A549 (cell line): ENCODE measurements at regions not wholly inside any gene's neighbourhood (a gene's known extent, or its start where the extent isn't known, plus 50 kb on each side); places are given as distances from the start of the nearest gene placed in this dataset.

ENCODE experiments used
- ATAC-seq, 2 experiments: fragments of 200-7000 bp in 1 of 2; fragments of >200 bp in 1 of 2; cut with Nextera tagmentation in 1 of 2; cut with Tn5 transposase in 1 of 2; 3 replicates each; pipeline versions ENCODE4 v1.8.0 to v1.9.1; 2018 to 2020; ENCODE audit warnings: mild to moderate bottlenecking in 1 of 2, moderate library complexity in 1 of 2
- CTCF ChIA-PET: fragments of 300-600 bp; sonication (Branson Sonifier 250); formaldehyde crosslinking; extraction: SDS; loops from one replicate; lab custom pipeline; 2021; ENCODE audit warnings: antibody characterized with exemption, inconsistent platforms; lab: Yijun Ruan, JAX
- POLR2A ChIA-PET: fragments of 350-600 bp; formaldehyde crosslinking; extraction: SDS; loops from one replicate; lab custom pipeline; 2021; ENCODE audit warnings: antibody characterized with exemption, inconsistent platforms; lab: Yijun Ruan, JAX
- DNase-seq, 2 experiments: peaks; one replicate each; pipeline versions ENCODE4 v3.0.0 to v3.0.0-alpha.2; 2011 to 2016; ENCODE audit warnings: low read depth in 1 of 2, low spot score in 1 of 2
- FAIRE-seq: peaks from 2 replicates; lab custom pipeline; 2011; peaks lifted over from hg19 to GRCh38; lab: Jason Lieb, UNC
- H3K27ac ChIP-seq, 2 experiments: fragments of >200 bp; sonication (Bioruptor Twin); formaldehyde crosslinking; 3 replicates each; pipeline ENCODE4 v1.5.1; 2016 to 2017
- H3K4me1 ChIP-seq: fragments of >200 bp; sonication (Bioruptor Twin); formaldehyde crosslinking; 3 replicates; pipeline ENCODE4 v1.6.1; 2016
- H3K4me2 ChIP-seq: fragments of >200 bp; sonication (Bioruptor Twin); formaldehyde crosslinking; 3 replicates; pipeline ENCODE4 v1.6.1; 2016
- H3K4me3 ChIP-seq: fragments of >200 bp; sonication (Bioruptor Twin); formaldehyde crosslinking; 3 replicates; pipeline ENCODE4 v1.5.1; 2016
- H3K9me3 ChIP-seq: fragments of >200 bp; sonication (Bioruptor Twin); formaldehyde crosslinking; 3 replicates; pipeline ENCODE4 v1.6.1; 2016
- CEBPB ChIP-seq, 2 experiments: fragments of >200 bp in 1 of 2; sonication (Bioruptor Twin) in 1 of 2; formaldehyde crosslinking in 1 of 2; IDR thresholded peaks; 2 replicates each; pipeline ENCODE4 v1.6.1; 2012 to 2016
- GATA3 ChIP-seq: IDR thresholded peaks from 2 replicates; pipeline ENCODE4 v1.6.1; 2012; ENCODE audit warnings: borderline replicate concordance
- NPAS2 ChIP-seq: fragments of 250-450 bp; sonication (Bioruptor Pico); IDR thresholded peaks from 2 replicates; pipeline ENCODE4 v1.8.0; 2022; ENCODE audit warnings: mild to moderate bottlenecking, moderate library complexity, borderline replicate concordance
- PBX3 ChIP-seq: IDR thresholded peaks from 2 replicates; pipeline ENCODE4 v1.6.1; 2012
- POLR2AphosphoS2 ChIP-seq: conservative IDR thresholded peaks from 2 replicates; pipeline ENCODE4 v1.6.1; 2012; ENCODE audit warnings: low read length, improper control_type of control experiment, inconsistent platforms
- WGBS: methylation state at CpG from one replicate; pipeline ENCODE4 v1.1.6; 2017; ENCODE audit errors: missing lambda C conversion rate; 5-methylcytosine and 5-hydroxymethylcytosine counted together

DNA sequence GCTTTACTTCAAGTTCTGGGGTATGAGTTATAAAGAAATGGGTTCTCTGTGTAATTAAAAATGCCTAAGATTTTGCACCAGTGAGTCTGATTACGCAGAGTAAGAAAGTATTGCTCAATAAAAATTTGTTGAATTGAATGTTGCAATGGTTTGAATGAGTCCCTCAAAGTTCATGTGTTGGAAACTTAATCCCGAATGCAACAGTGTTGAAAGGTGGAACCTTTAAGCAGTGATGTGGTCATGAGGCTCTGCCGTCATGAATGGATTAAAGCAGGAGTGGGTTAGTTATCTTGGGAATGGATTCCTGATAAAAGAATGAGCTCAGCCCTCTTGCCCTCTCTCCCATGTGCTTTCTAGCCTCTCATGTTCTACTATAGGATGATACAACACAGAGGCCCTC lies 52.6 kb upstream of the SESN3 start:
- DNase-seq: no peak
- Histone ChIP-seq H3K4me2 (no peak overlapping the region), H3K4me3 (no peak overlapping the region), H3K27ac (no peak overlapping the region), H3K4me1 (peaks cover 10% of the 10 kb centered on the region; the same call in 2 of the 3 replicates), H3K9me3 (no peaks in the 10 kb centered on the region)
- TF ChIP-seq GATA3: no peak
- peak in 1 of 2 experiments; percentile 8; a peak in 1 of 4 replicates for TF ChIP-seq CEBPB (IDR thresholded peaks at IDR 0.05)
- no peak for ATAC-seq
- POLR2A ChIA-PET: no interaction called here
- WGBS: 42% methylated on average over 3 of the region's 3 CpGs
- CTCF ChIA-PET: interaction anchor here (1.5 kb wide), 1 partner anchor 76 kb away, joined by 4 read pairs; no protein-coding TSS in a partner anchor
- FAIRE-seq: no peak

- H3K9me3 ChIP-seq: no peaks in the 10 kb centered on the region
- no peak overlapping the region for H3K27ac ChIP-seq
- 59% methylated on average over 3 of the region's 3 CpGs for WGBS
- ATAC-seq (no peak), DNase-seq (no peak), FAIRE-seq (no peak)
- H3K4me2 ChIP-seq: no peak overlapping the region
- CTCF ChIA-PET: interaction anchor here (1.5 kb wide), 1 partner anchor 77 kb away, joined by 4 read pairs; no protein-coding TSS in a partner anchor
- H3K4me3 ChIP-seq: no peak overlapping the region
- peaks cover 10% of the 10 kb centered on the region; the same call in 2 of the 3 replicates for H3K4me1 ChIP-seq
- POLR2A ChIA-PET: no interaction called here
- TF ChIP-seq PBX3: no peak
- TF ChIP-seq POLR2AphosphoS2: no peak
These were observed 52.1 kb upstream of the SESN3 start for GRCh38 chr11:95283146-95283545.

DNA sequence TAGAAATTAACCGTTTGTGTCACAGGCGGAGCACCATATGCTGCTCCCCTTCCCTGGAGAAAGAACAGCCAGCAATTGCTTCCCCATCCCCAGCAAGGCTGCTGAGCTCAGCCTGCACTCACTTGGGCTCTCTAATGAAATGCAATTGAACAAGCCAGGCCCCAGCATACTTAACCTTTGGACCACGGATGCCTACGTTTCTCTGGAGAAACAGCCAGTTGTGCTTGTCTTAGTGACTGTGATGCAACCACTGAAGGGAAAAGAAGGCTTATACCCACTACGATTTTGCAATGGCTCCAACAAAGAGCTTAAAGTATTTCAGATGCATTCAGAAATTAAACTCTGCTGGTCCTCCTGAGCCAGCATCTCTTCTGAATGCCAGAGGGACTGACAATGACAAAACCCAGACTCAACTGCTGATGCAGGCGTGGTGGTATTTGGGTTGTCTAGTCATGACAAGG lies 51.3 kb upstream of the SESN3 start:
- peak; percentile 34 to 79; a peak in 4 of 6 replicates for ATAC-seq
- ChIA-PET POLR2A (no interaction called here), CTCF (interaction anchor here (1.9 kb wide), 1 partner anchor 10 kb away, joined by 6 read pairs; no protein-coding TSS in a partner anchor)
- TF ChIP-seq NPAS2 (CRISPR knock-in tag) (no peak), CEBPB (IDR thresholded peaks at IDR 0.05) (peak in 1 of 2 experiments; percentile 26; a peak in 1 of 4 replicates)
- FAIRE-seq: no peak
- no peak overlapping the region for H3K27ac ChIP-seq
- no peaks in the 10 kb centered on the region for H3K9me3 ChIP-seq
- 39% methylated on average over 6 of the region's 6 CpGs for WGBS
- H3K4me3 ChIP-seq: no peak overlapping the region
- H3K4me2 ChIP-seq: peak overlapping the region; percentile 47; the same call in 2 of the 3 replicates
- H3K4me1 ChIP-seq: peaks cover 10% of the 10 kb centered on the region; the same call in 2 of the 3 replicates
- DNase-seq: peak in 1 of 2 experiments; percentile 47
